HCEC 1CT (cell line): ENCODE measurements at regions not wholly inside any gene's neighbourhood (a gene's known extent, or its start where the extent isn't known, plus 50 kb on each side); places are given as distances from the start of the nearest gene placed in this dataset.

Source experiments
- DNase-seq: peaks from one replicate; pipeline ENCODE4 v3.0.0-alpha.2; 2017

DNA sequence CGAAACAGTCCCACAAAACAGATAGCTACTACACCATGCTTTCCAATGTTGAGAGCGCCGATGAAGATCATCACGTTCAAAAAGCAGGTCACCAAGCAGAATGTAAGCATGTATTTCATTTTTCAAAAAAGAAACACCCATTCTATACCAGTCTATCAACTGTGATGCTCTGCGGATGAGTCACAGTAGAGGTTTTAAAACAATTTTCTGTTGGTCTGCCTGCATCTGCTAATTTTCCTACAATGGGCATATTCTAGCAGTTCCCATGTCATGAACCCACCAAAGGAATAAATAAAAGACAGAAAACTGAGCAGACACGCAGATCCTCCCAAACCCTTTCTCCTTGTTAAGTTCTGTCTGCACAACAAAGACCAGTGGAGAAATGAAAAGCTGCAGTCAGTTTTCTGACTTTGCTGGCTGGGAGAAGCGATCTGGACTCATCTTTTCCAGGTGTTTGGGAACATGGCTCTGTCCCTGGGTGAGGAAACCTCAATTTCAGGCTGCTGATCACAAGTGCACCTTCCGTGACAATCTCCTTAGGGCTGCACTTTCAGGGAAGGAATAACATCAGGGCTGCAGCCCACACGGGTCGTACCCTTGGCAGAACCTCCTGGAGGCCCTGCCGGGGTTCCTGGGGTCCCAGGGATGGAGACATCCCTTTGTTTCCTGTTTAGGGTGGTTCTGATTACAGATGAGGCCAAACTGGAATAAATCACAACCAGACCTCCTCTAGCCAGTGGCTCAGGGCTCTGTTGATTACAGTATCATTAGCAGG lies 200.1 kb downstream of the BMP7 start:
- DNase-seq = no peak

DNA sequence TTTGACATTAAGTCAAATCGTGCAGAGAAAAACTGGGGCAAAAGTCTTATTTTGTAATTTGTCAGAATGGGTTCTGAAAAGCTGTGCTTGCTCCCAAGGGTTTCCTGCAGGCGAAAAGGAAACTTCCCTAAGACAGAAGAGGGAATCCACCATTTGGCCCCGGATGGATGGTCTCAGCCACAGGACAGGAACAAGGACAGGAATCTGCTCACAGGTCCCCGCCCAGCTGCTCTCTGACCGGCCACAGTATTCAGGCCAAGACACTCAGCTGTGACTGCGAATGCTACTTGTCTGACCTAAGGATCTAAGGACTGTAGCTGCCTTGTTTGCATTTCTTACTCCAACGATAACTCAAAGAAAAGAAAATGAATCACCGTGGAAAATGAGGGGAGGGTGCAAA lies 197.0 kb downstream of the BMP7 start:
- no peak for DNase-seq

DNA sequence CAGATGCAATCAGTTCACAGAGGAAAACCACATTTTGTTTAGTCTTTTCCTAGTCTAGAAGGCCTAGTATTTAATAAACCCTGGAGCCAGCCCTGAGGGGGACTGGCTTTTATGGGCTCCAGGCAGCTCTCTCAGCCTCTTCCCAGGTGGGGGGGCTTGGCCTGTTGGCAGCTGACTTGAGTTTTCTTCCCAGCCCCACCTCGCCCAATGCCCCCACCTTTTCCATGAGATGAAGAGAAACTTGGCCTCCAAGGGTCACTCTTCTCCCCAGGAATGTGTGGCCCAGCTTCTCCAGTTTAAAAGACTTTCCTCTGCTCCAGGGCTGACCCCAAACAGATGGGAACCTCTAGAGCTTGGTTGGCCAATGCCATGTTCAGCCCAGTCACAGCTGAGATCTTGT lies 196.1 kb downstream of the BMP7 start:
- no peak for DNase-seq

DNA sequence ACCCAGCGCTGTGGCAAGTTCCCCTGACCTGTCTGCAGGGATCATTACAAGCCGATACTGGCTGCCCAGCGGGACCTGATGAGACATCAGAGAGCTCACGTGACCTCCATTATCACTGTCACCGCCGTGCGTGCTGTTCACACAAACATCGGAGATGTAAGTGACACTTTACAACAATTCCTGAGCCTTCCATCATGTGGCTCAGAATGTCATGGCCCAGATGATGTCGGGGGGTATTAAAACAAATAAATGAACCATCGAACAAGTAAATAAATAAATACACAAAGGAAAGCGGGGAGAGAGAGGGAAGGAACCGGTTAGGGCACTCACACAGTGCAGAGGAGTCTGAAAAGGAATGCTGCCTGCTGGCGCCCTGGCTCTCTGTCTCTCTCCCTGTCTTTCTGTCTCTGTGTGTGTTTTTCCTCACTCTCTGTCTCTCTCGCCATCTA lies 195.1 kb downstream of the BMP7 start:
- DNase-seq = no peak

DNA sequence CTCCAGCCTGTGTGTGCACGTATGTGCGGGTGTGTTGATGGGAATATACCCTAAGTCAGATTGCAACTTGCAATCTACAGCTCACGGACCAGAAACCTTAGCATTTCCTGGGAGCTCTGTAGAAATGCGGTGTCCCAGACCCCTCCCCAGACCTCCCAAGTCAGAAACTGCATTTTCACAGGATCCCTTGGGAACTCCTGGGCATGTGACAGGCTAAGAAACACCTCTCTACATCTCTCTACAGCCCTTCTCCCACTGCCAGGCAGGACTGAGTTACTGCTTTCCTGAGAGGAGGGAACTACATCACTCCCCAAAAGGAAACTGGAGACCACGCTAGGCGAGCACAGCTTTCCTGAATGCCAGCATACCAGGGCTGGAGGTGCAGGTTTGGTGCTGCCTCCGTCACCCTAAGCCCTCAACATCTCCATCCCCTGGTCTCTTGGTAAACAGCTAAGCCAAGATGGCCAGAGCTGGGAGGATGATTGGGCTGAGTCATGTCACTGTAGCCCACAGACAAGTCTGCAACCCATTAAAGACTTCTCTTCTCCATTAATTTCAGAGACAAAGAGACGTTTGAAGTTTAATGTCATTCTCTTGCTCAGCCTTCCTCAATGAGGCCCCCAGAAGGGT lies 194.4 kb downstream of the BMP7 start:
- DNase-seq = no peak

DNA sequence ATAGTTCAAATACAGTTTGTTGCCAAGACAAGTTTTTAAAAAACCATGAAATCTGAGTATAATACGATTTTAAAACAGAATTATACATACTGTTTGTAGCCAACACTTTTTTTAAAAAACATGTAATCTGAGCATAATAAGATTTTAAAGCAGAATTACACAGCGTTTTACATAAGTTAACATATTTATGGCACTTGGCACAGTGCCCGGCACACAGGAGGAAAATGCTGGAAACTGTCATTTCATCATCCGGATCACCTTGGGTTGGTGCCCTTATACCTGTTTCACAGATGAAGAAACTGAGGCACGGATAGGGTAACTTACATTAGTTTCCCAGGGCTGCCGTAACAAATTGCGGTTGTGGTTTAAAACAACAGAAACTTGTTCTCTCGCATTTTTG lies 193.0 kb downstream of the BMP7 start:
- DNase-seq = no peak

GRCh38 chr20:57074386-57074785 lies 192.1 kb downstream of the BMP7 start:
- DNase-seq = no peak

GRCh38 chr20:57075181-57075580 lies 191.3 kb downstream of the BMP7 start:
- DNase-seq = no peak

DNA sequence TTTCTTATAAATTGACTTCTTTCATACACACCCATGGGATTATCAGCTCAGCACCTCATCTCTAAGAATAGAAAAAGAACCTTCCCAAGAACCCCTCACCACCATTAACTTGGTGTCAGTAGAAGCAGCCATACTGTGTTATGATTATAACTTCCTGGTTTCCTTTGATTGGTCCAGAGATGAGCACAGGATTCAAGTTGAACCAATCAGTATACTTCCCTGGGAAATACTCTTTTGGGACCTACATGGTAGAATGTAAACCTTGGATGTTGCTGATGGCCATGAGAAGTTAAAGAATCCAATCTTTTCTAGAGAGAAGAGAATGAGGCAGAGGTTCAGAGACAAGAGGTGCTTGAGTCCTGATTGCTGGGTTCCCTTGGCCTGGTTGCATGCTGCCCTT lies 190.8 kb downstream of the BMP7 start:
- no peak for DNase-seq

DNA sequence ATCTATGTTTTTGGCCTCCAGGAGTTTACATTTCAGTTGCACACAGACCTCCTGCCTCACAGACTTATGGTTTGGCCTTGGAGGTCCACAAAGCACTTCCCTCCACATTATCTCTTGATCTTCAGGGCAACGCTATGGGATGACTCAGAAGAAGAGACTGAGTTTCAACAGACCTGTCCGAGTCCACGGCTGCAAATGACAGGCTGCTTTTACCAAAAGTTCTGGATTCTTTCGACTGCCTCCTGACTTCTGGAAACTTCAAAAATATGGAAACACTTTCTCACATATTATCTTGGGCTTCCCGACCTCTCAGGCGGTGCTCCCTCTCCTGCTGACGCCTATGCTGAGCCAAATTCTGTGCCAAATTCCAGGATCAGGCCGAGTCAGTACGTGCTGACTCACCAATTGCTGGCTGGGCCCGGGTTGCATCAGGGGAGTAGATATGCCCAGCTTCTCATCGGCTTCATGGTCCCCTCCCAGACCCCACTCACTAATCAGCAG lies 190.2 kb downstream of the BMP7 start:
- DNase-seq = no peak

- no peak for DNase-seq
Measured at GRCh38 chr20:57076951-57077350, 189.5 kb downstream of the BMP7 start.

DNA sequence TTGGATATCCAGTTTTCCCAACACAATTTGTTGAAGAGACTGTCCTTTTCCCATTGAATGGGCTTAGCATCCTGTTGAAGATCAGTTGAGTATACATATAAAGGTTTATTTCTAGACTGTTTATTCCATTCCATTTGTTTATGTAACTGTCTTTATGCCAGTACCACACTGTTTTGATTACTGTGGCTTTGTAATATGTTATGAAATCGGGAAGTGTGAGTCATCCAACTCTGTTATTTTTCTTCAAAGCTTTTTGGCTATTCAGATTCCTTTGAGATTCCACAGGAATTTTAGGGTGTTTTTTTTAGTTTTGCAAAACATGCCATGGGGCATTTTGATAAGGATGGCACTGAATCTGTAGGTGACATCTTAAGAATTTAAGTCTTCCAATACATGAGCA lies 188.3 kb downstream of the BMP7 start:
- DNase-seq = no peak

DNA sequence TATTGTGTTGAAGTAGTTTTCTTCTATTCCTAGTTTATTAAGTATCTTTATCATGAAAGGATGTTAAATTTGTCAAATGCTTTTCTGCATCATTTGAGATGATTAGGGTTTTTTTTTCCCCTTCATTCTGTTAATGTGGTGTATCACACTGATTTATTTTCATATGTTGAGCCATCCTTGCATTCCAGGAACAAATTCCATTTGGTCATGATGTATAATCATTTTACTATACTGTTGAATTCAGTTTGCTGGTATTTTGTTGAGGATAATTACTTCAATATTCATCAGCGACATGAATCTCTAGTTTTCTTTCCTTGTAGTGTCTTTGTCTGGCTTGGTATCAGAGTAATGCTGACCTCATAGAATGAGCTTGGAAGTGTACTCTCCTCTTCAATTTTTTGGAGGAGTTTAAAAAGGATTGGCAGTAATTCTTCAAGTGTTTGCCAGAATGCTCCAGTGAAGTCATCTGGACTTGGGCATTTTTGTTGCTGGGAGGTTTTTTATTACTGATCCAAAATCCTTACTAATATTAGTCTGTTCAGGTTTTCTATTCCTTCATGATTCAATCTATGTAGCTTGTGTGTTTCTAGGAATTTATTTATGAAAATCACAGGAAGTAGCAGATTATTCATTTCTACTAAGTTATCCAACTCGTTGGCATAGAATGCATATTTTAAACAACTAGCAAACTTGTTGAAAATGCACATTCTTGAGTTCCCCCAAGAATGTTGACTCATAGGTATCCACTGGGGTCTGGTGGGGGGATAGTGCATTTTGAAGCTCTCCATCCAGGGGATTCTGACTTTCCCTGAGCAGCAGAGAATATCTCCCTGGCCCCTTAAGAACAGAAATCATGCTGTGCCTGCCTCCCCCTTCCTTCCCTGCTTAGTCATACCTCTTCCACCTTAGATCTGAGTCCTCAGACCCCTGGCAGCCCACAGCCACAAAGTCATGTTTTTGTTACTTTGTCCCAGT lies 187.1 kb downstream of the BMP7 start:
- DNase-seq = no peak

- DNase-seq = no peak
Measured at GRCh38 chr20:57080796-57081195, 185.6 kb downstream of the BMP7 start.

GRCh38 chr20:57082357-57082945 lies 184.0 kb downstream of the BMP7 start:
- no peak for DNase-seq

- DNase-seq = no peak
Measured at GRCh38 chr20:57083072-57083471, 183.4 kb downstream of the BMP7 start.

DNA sequence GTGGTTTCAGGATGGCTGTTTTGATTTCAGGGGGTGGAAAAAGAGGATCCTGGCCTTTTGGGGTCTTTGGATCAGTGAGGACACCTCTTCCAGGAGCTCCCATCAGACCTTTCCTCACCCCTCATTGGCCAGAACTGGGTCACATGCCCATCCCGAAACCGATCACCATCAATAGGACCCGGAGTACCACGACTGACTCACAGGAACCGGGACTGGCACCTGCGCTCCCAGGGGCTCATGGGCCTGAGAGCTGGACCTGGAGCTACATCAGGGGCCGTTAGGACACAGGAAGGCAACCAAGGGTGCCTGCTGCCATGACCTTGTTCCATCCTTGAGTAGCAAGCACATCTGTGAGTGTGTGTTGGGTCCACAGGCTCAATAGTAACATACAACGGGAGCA lies 180.4 kb downstream of the BMP7 start:
- no peak for DNase-seq

GRCh38 chr20:57087102-57087501 lies 179.3 kb downstream of the BMP7 start:
- DNase-seq = no peak

DNA sequence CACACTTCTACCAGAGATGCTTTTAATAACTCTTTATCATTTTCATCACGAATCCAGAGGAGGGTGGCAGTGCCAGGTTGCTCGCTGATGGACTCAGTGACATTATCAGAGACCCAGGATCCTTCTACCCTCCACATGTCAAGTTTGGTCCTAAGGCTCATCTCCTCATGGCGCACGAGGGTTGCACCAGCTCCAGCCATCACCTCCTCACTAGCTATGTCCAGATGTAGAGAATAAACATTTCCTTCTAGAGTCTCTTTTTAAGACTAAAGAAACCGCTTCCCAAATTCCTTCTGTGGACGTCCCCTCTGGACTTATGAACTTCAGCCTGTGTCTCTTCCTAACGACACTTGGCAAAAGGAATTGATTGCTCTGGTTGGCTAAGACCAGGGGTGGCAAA lies 178.7 kb downstream of the BMP7 start:
- no peak for DNase-seq

- no peak for DNase-seq
Measured at GRCh38 chr20:57088436-57088835, 178.0 kb downstream of the BMP7 start.

GRCh38 chr20:57089699-57090144 lies 176.7 kb downstream of the BMP7 start:
- DNase-seq = no peak

GRCh38 chr20:57090590-57091560 lies 175.6 kb downstream of the BMP7 start:
- no peak for DNase-seq
